ENCODE measurements at regions not wholly inside any gene's neighbourhood (a gene's known extent, or its start where the extent isn't known, plus 50 kb on each side); places are given as distances from the start of the nearest gene placed in this dataset.

GRCh38 chr22:25346859-25347751 is 127.7 kb downstream of the CRYBB2 start:
- no peak for TF ChIP-seq RAD21 (IDR thresholded peaks at IDR 0.05)
- no peak for TF ChIP-seq EGR1 (IDR thresholded peaks at IDR 0.05; ENCODE audit: low read depth in 2 of 2)
- TF ChIP-seq CTCF (IDR thresholded peaks at IDR 0.05; ENCODE audit: low read depth, low read length, missing input control), result no peak
- no peak for TF ChIP-seq GABPA (IDR thresholded peaks at IDR 0.05 in 1 of 2, conservative IDR thresholded peaks at IDR 0.05 in 1 of 2)
- no peak for TF ChIP-seq YY1 (IDR thresholded peaks at IDR 0.05)
- TF ChIP-seq MAX (IDR thresholded peaks at IDR 0.05), result no peak
- TF ChIP-seq REST (IDR thresholded peaks at IDR 0.05), result no peak
- TF ChIP-seq RXRA (IDR thresholded peaks at IDR 0.05), result no peak
- no peak for TF ChIP-seq TAF1 (conservative IDR thresholded peaks at IDR 0.05)
- TF ChIP-seq JUND (IDR thresholded peaks at IDR 0.05), result no peak
